HFFc6 (cell line): ENCODE measurements at regions not wholly inside any gene's neighbourhood (a gene's known extent, or its start where the extent isn't known, plus 50 kb on each side); places are given as distances from the start of the nearest gene placed in this dataset.

ENCODE experiments used
- DNase-seq: peaks from one replicate; pipeline ENCODE4 v3.0.0-alpha.2; 2018
- H3K27ac Mint-ChIP-seq: 2 replicates; pipeline ENCODE4 v1.8.0; 2020; ENCODE audit warnings: mild to moderate bottlenecking, mixed read lengths
- H3K27me3 Mint-ChIP-seq: 2 replicates; pipeline ENCODE4 v1.8.0; 2021; ENCODE audit warnings: mild to moderate bottlenecking, moderate library complexity, mixed read lengths; ENCODE audit not compliant: insufficient read depth
- H3K36me3 Mint-ChIP-seq: 2 replicates; pipeline ENCODE4 v1.8.0; 2021; ENCODE audit warnings: low read depth, mixed read lengths
- H3K4me1 Mint-ChIP-seq: 2 replicates; pipeline ENCODE4 v1.8.0; 2020; ENCODE audit warnings: low read depth, mixed read lengths
- H3K4me3 Mint-ChIP-seq: 2 replicates; pipeline ENCODE4 v1.8.0; 2020; ENCODE audit warnings: mild to moderate bottlenecking, moderate library complexity, mixed read lengths
- H3K9me3 Mint-ChIP-seq: 2 replicates; pipeline ENCODE4 v1.8.0; 2020; ENCODE audit warnings: mild to moderate bottlenecking, mixed read lengths
- CTCF ChIP-seq: fragments of 200-600 bp; sonication (generic); IDR thresholded peaks from 2 replicates; pipeline ENCODE4 v1.5.0; 2021; ENCODE audit warnings: antibody characterized with exemption, mild to moderate bottlenecking

GRCh38 chr2:35082072-35082471 is 1273.5 kb upstream of the CRIM1 start:
- DNase-seq, result no peak
- Mint-ChIP-seq H3K36me3 (no peaks in the 10 kb centered on the region), H3K4me3 (no peak overlapping the region), H3K27ac (no peak overlapping the region), H3K4me1 (no peaks in the 10 kb centered on the region), H3K9me3 (peaks cover 19% of the 10 kb centered on the region), H3K27me3 (no peaks in the 10 kb centered on the region)
- TF ChIP-seq CTCF, result no peak

GRCh38 chr2:35081622-35082015 is 1274.0 kb upstream of the CRIM1 start:
- H3K9me3 Mint-ChIP-seq, result peaks cover 16% of the 10 kb centered on the region
- H3K27me3 Mint-ChIP-seq, result no peaks in the 10 kb centered on the region
- no peak for DNase-seq
- H3K4me1 Mint-ChIP-seq, result no peaks in the 10 kb centered on the region
- H3K36me3 Mint-ChIP-seq, result no peaks in the 10 kb centered on the region
- no peak for TF ChIP-seq CTCF
- H3K4me3 Mint-ChIP-seq, result no peak overlapping the region
- H3K27ac Mint-ChIP-seq, result no peak overlapping the region

GRCh38 chr2:35081001-35081621 is 1274.5 kb upstream of the CRIM1 start:
- Mint-ChIP-seq H3K4me3 (no peak overlapping the region), H3K27me3 (no peaks in the 10 kb centered on the region), H3K36me3 (no peaks in the 10 kb centered on the region), H3K27ac (no peak overlapping the region), H3K4me1 (no peaks in the 10 kb centered on the region), H3K9me3 (peaks cover 12% of the 10 kb centered on the region)
- no peak for DNase-seq
- TF ChIP-seq CTCF, result no peak

GRCh38 chr2:35080231-35080910 is 1275.2 kb upstream of the CRIM1 start:
- no peak overlapping the region for H3K27ac Mint-ChIP-seq
- peaks cover 7% of the 10 kb centered on the region for H3K9me3 Mint-ChIP-seq
- no peaks in the 10 kb centered on the region for H3K36me3 Mint-ChIP-seq
- H3K4me1 Mint-ChIP-seq, result no peaks in the 10 kb centered on the region
- H3K27me3 Mint-ChIP-seq, result no peaks in the 10 kb centered on the region
- DNase-seq, result no peak
- no peak for TF ChIP-seq CTCF
- no peak overlapping the region for H3K4me3 Mint-ChIP-seq

GRCh38 chr2:35067420-35067819 is 1288.2 kb upstream of the CRIM1 start:
- no peak for DNase-seq
- Mint-ChIP-seq H3K9me3 (peaks cover 66% of the 10 kb centered on the region), H3K4me3 (no peak overlapping the region), H3K36me3 (no peaks in the 10 kb centered on the region), H3K4me1 (no peaks in the 10 kb centered on the region), H3K27ac (no peak overlapping the region), H3K27me3 (no peaks in the 10 kb centered on the region)
- no peak for TF ChIP-seq CTCF
